ENCODE measurements at regions not wholly inside any gene's neighbourhood (a gene's known extent, or its start where the extent isn't known, plus 50 kb on each side); places are given as distances from the start of the nearest gene placed in this dataset.

DNA sequence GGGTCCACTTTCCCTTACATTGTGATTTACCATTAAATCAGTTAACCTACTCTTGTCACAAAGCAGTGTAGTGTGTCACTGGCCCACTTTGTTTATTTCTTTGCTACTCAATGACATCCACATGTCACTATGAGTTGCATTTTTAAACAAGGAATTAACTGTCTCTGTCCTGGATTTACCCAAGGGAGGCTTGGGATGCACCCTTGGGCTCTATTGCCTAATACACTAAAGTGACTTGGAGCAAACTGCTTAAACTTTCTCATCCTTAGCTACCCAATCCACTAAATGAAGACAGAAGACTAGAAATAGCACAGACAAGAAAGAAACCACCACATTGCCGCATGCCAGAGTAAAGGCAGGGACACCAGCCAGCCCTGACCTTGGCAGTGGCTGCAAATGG, 136.2 kb upstream of the TIAM1 start:
- Mint-ChIP-seq H3K27me3 (no peaks in the 10 kb centered on the region), H3K4me3 (no peak overlapping the region), H3K27ac (no peak overlapping the region), H3K36me3 (peaks cover 10% of the 10 kb centered on the region), H3K4me1 (ENCODE audit: low read depth) (no peaks in the 10 kb centered on the region), H3K9me3 (ENCODE audit: low read depth) (peaks cover 13% of the 10 kb centered on the region)

DNA sequence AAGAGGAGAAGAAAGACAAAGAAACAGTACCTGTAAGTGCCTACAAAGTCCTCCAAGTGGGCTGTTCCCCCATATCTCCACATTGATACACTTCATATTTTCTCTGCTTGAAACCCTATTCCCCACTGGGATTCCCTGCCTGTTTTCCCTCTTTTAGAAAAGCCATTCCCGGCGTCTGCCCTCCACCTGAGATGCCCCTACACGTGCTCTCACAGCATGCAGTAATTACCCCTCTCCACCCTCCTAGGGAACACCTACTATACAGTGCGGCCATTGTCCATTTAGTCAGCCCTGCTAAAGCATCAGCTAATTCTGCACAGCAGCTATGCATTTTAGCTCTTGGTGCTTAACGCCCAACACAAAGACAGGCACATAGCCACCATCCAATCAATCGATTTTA, 135.7 kb upstream of the TIAM1 start:
- Mint-ChIP-seq H3K4me1 (ENCODE audit: low read depth) (no peaks in the 10 kb centered on the region), H3K27me3 (no peaks in the 10 kb centered on the region), H3K36me3 (peaks cover 10% of the 10 kb centered on the region), H3K27ac (no peak overlapping the region), H3K9me3 (ENCODE audit: low read depth) (peaks cover 8% of the 10 kb centered on the region), H3K4me3 (no peak overlapping the region)

DNA sequence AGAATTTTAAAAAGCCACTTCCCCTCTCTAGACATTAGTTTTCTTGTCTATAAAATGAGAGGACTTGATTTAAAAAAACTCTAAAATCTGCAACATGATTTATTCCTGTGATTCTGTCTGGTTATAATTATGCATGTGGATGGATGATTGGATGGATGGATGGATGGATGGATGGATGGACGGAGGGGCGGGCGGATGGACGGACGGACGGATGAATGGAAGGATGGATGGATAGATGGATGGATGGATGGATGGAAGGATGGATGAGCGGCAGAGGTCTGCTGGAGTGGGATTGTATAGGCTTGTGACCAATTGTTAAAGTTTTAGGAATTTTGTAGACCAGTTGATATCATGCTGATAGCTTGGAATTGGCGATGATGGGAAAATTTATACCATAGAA, 135.2 kb upstream of the TIAM1 start:
- Mint-ChIP-seq H3K9me3 (ENCODE audit: low read depth) (peaks cover 8% of the 10 kb centered on the region), H3K4me3 (no peak overlapping the region), H3K27me3 (no peaks in the 10 kb centered on the region), H3K36me3 (peaks cover 8% of the 10 kb centered on the region), H3K4me1 (ENCODE audit: low read depth) (no peaks in the 10 kb centered on the region), H3K27ac (no peak overlapping the region)

- Mint-ChIP-seq H3K9me3 (ENCODE audit: low read depth) (peaks cover 6% of the 10 kb centered on the region), H3K27me3 (no peaks in the 10 kb centered on the region), H3K4me3 (no peak overlapping the region), H3K36me3 (peaks cover 4% of the 10 kb centered on the region), H3K4me1 (ENCODE audit: low read depth) (peaks cover 1% of the 10 kb centered on the region), H3K27ac (no peak overlapping the region)
These were observed 132.4 kb upstream of the TIAM1 start for GRCh38 chr21:31476263-31477022.

DNA sequence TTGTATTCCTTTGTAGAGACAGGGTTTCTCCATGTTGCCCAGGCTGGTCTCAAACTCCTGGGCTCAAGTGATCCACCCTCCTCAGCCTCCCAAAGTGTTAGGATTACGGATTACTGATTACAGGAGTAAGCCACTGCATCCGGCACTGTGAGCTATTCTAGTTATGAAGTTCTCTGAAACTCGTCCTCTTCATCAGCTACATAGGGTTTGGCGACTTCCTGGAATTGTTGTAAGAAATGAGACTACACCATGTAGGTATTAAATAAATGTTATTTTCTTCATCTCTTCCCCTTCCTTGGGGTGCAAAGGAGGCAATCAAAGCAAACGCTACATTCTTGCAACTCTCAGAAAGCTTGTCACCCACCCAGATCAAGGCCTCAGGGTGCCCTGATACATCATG, 131.2 kb upstream of the TIAM1 start:
- no peak overlapping the region for H3K27ac Mint-ChIP-seq
- H3K4me3 Mint-ChIP-seq: no peak overlapping the region
- no peaks in the 10 kb centered on the region for H3K36me3 Mint-ChIP-seq
- H3K27me3 Mint-ChIP-seq: no peaks in the 10 kb centered on the region
- no peaks in the 10 kb centered on the region for H3K9me3 Mint-ChIP-seq (ENCODE audit: low read depth)
- H3K4me1 Mint-ChIP-seq (ENCODE audit: low read depth): peaks cover 1% of the 10 kb centered on the region

DNA sequence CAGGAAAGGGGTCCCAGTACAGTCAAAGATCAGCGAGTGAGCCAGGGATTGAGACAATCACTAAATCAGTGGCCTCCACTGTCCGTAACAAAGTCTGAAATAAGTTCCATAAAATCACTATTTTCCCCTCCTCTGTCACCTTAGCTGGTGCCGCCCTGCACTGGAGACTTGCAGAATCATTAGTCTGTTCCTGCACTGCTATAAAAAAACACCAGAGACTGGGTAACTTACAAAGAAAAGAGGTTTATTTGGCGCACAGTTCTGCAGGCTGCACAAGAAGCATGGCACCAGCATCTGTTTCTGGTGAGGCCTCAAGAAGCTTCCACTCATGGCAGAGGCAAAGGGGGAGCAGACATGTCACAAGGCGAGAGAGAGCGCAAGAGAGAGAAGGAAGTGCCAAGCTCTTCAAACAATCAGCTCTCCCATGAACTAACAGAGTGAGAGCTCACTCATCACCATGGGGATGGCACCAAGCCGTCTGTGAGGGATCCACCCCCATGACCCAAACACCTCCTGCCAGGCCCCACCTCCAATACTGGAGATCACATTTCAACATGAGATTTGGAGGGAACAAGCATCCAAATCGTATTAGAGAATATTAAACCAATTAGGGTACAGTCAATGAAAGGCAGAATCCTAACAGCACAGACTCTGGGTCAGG, 129.8 kb upstream of the TIAM1 start:
- no peaks in the 10 kb centered on the region for H3K27me3 Mint-ChIP-seq
- H3K4me3 Mint-ChIP-seq: no peak overlapping the region
- no peak overlapping the region for H3K27ac Mint-ChIP-seq
- H3K4me1 Mint-ChIP-seq (ENCODE audit: low read depth): peaks cover 1% of the 10 kb centered on the region
- no peaks in the 10 kb centered on the region for H3K36me3 Mint-ChIP-seq
- H3K9me3 Mint-ChIP-seq (ENCODE audit: low read depth): no peaks in the 10 kb centered on the region

GRCh38 chr21:31471865-31472264, 127.8 kb upstream of the TIAM1 start:
- Mint-ChIP-seq H3K36me3 (no peaks in the 10 kb centered on the region), H3K27ac (no peak overlapping the region), H3K4me3 (no peak overlapping the region), H3K27me3 (no peaks in the 10 kb centered on the region), H3K4me1 (ENCODE audit: low read depth) (peaks cover 1% of the 10 kb centered on the region), H3K9me3 (ENCODE audit: low read depth) (no peaks in the 10 kb centered on the region)

GRCh38 chr21:31470896-31471694, 127.0 kb upstream of the TIAM1 start:
- no peaks in the 10 kb centered on the region for H3K36me3 Mint-ChIP-seq
- no peak overlapping the region for H3K4me3 Mint-ChIP-seq
- H3K4me1 Mint-ChIP-seq (ENCODE audit: low read depth): peaks cover 1% of the 10 kb centered on the region
- no peaks in the 10 kb centered on the region for H3K27me3 Mint-ChIP-seq
- no peaks in the 10 kb centered on the region for H3K9me3 Mint-ChIP-seq (ENCODE audit: low read depth)
- H3K27ac Mint-ChIP-seq: no peak overlapping the region

DNA sequence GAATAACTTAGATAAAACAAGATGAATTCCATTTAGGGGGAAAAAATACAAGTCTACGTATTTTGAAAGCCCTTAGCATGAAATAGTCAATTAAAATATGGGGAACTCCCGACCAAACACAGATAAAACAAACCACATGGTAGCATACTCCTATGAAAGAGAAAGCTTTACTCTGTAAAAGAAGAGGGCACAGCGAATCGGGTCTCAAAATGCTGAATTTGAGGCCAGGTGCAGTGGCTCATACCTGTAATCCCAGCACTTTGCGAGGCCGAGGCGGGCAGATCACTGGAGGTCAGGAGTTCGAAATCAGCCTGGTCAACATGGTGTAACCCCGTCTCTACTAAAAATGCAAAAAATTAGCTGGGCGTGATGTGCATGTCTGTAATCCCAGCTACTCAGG, 116.9 kb upstream of the TIAM1 start:
- Mint-ChIP-seq H3K27ac (peak overlapping the region; percentile 77), H3K9me3 (ENCODE audit: low read depth) (no peaks in the 10 kb centered on the region), H3K4me3 (peak overlapping the region; percentile 42), H3K4me1 (ENCODE audit: low read depth) (peaks cover 13% of the 10 kb centered on the region), H3K36me3 (peaks cover 2% of the 10 kb centered on the region), H3K27me3 (no peaks in the 10 kb centered on the region)

- peaks cover under 1% of the 10 kb centered on the region for H3K9me3 Mint-ChIP-seq (ENCODE audit: low read depth)
- H3K4me3 Mint-ChIP-seq: no peak overlapping the region
These were observed 115.4 kb upstream of the TIAM1 start for GRCh38 chr21:31459457-31459856.

DNA sequence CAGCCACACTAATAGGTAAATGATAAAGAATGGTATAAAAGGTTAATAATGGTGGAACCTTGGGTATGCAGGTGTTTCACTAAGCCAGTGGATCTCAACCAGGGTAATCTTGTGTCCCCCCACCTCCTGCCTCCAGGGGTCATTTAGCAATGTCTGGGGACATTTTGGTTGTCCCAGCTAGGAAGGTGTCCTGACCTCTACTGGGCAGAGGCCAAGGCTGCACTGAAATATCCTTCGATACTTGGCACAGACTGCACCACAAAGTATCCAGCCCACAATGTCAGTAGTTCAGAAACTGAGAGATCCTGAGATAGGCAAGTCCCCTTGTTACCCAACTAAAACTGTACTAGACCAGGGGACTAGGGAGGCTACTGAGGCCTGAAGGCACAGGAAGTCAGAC, 113.6 kb upstream of the TIAM1 start:
- Mint-ChIP-seq H3K4me1 (ENCODE audit: low read depth) (peaks cover 13% of the 10 kb centered on the region), H3K36me3 (peaks cover 5% of the 10 kb centered on the region), H3K4me3 (no peak overlapping the region), H3K9me3 (ENCODE audit: low read depth) (peaks cover 5% of the 10 kb centered on the region), H3K27ac (no peak overlapping the region), H3K27me3 (no peaks in the 10 kb centered on the region)

More at GRCh38 chr21:31459457-31459856, 115.4 kb upstream of the TIAM1 start:
- H3K4me1 Mint-ChIP-seq (ENCODE audit: low read depth): peaks cover 13% of the 10 kb centered on the region
- H3K27ac Mint-ChIP-seq: no peak overlapping the region
- H3K36me3 Mint-ChIP-seq: peaks cover 5% of the 10 kb centered on the region
- H3K27me3 Mint-ChIP-seq: no peaks in the 10 kb centered on the region

DNA sequence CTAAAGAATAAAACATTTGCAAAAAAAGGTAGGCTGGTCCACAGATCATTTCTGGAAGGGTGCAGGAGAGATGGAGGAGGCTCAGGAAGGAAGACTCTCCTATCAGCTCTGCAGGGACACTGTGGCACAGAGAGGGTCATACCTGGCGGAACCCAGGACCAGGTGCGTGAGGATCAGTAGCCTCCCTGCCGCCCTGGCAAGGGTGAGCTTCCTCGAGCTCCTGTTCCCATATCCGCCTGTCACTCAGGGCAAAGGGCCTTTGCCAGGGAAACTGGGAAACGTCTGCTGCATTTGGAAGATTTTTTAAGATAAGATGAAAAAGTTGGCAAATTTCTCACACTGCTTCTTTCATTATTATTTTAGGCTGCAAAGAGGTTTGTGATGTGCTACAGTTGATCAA, 112.1 kb upstream of the TIAM1 start:
- no peak overlapping the region for H3K27ac Mint-ChIP-seq
- peaks cover 5% of the 10 kb centered on the region for H3K36me3 Mint-ChIP-seq
- no peaks in the 10 kb centered on the region for H3K27me3 Mint-ChIP-seq
- no peak overlapping the region for H3K4me3 Mint-ChIP-seq
- peaks cover 5% of the 10 kb centered on the region for H3K9me3 Mint-ChIP-seq (ENCODE audit: low read depth)
- peaks cover 13% of the 10 kb centered on the region for H3K4me1 Mint-ChIP-seq (ENCODE audit: low read depth)

DNA sequence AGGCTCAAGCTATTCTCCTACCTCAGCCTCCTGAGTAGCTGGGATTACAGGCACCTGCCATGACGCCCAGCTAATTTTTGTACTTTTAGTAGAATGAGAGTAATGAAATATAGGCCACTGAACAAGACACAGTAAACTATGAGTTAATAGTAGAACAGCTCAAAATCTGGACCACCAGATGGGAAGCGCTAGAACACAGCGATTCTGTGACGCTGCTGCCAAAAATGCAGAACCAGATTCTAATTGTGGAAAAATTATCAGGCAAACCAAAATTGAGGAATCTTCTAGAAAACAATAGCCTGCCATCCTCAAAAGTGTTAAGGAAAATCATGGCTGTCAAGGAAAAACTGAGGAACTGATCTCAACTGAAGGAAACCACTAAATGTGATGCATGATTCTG, 111.4 kb upstream of the TIAM1 start:
- peaks cover 5% of the 10 kb centered on the region for H3K36me3 Mint-ChIP-seq
- H3K4me1 Mint-ChIP-seq (ENCODE audit: low read depth): peaks cover 6% of the 10 kb centered on the region
- no peak overlapping the region for H3K27ac Mint-ChIP-seq
- peaks cover 5% of the 10 kb centered on the region for H3K9me3 Mint-ChIP-seq (ENCODE audit: low read depth)
- no peaks in the 10 kb centered on the region for H3K27me3 Mint-ChIP-seq
- H3K4me3 Mint-ChIP-seq: no peak overlapping the region

- no peaks in the 10 kb centered on the region for H3K27me3 Mint-ChIP-seq
- H3K4me1 Mint-ChIP-seq (ENCODE audit: low read depth): peaks cover 21% of the 10 kb centered on the region
- peaks cover 5% of the 10 kb centered on the region for H3K36me3 Mint-ChIP-seq
- H3K27ac Mint-ChIP-seq: no peak overlapping the region
- peaks cover 5% of the 10 kb centered on the region for H3K9me3 Mint-ChIP-seq (ENCODE audit: low read depth)
- no peak overlapping the region for H3K4me3 Mint-ChIP-seq
These were observed 106.9 kb upstream of the TIAM1 start for GRCh38 chr21:31450980-31451379.

DNA sequence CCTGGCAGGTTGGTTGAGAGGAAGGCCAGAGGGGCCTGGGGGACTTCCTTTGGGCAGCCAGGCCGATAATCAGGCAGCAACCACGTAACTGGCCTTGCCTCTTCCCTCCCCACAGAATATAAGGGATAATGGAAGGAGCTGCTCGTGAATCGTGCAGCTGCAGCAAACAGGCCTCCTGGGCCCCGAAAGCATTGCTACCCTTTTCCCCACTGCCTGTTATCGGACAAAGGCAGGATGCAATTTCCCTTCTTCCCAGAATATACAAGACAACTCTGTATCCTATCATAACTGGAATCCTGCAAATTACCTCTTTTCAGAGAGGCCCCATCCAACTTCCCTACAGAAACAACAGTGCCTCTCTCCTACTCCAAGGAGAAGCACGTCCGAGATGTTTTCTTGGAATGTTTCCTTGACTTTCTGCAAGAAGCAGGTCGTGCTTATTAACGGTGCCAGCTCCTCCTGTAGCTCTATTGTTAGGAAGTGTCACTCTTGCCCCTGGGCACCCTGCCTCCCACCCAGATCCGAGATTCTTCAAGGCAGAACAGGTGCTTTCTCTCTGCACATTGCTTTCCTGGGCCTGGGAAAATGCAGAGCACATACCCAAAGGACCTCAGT, 106.0 kb upstream of the TIAM1 start:
- Mint-ChIP-seq H3K4me3 (no peak overlapping the region), H3K36me3 (peaks cover 2% of the 10 kb centered on the region), H3K4me1 (ENCODE audit: low read depth) (peaks cover 28% of the 10 kb centered on the region), H3K9me3 (ENCODE audit: low read depth) (peaks cover 5% of the 10 kb centered on the region), H3K27me3 (no peaks in the 10 kb centered on the region), H3K27ac (no peak overlapping the region)

All from activated naive CD8-positive, alpha-beta T cell (primary cell).